HepG2 (cell line): ENCODE measurements at regions not wholly inside any gene's neighbourhood (a gene's known extent, or its start where the extent isn't known, plus 50 kb on each side); places are given as distances from the start of the nearest gene placed in this dataset.

Experiments used
- ATAC-seq: fragments of 200-7000 bp; cut with Tn5 transposase; 3 replicates; pipeline ENCODE4 v1.9.1; 2020; ENCODE audit warnings: mild to moderate bottlenecking, moderate library complexity
- BruUV-seq: library from RNA; stranded (reverse); fragments of 400-500 nt; replicated peaks from 2 replicates; lab custom pipeline; 2021; lab: Mats Ljungman, UMichigan
- CTCF ChIA-PET: fragments of 300-600 bp; formaldehyde crosslinking; extraction: SDS; loops from one replicate; lab custom pipeline; 2021; ENCODE audit warnings: low total read pairs, inconsistent platforms, low intra/inter-chr PET ratio; lab: Yijun Ruan, JAX
- POLR2A ChIA-PET: fragments of 350-600 bp; sonication (Branson Sonifier 250); formaldehyde crosslinking; loops from one replicate; lab custom pipeline; 2020; ENCODE audit warnings: antibody characterized with exemption, inconsistent platforms; lab: Yijun Ruan, JAX
- DNase-seq: peaks from one replicate; pipeline ENCODE4 v3.0.0-alpha.2; 2015; ENCODE audit warnings: low spot score
- FAIRE-seq: peaks from 3 replicates; lab custom pipeline; 2011; peaks lifted over from hg19 to GRCh38; lab: Jason Lieb, UNC
- H2AFZ ChIP-seq: one replicate; pipeline ENCODE4 v1.6.1; 2011; ENCODE audit warnings: low read length, inconsistent platforms
- H3K27ac ChIP-seq: fragments of 300-600 bp; 3 replicates; pipeline ENCODE4 v1.8.0; 2011; ENCODE audit warnings: mixed run types, mild to moderate bottlenecking, mixed read lengths, low read length, inconsistent platforms; ENCODE audit not compliant: insufficient read depth; ENCODE audit errors: extremely low read length
- H3K27me3 ChIP-seq, 2 experiments: fragments of 200-600 bp in 1 of 2; 2 replicates in 1 of 2; 3 replicates in 1 of 2; pipeline versions ENCODE4 v1.6.0 to v1.8.0; 2011; ENCODE audit warnings: low read length in 2 of 2, mild to moderate bottlenecking in 2 of 2, moderate library complexity in 2 of 2, inconsistent platforms in 1 of 2; ENCODE audit not compliant: insufficient read depth in 2 of 2, control insufficient read depth in 1 of 2
- H3K36me3 ChIP-seq, 2 experiments: fragments of 200-600 bp in 1 of 2; replicated peaks in 1 of 2; 2 replicates in 1 of 2; 3 replicates in 1 of 2; pipeline versions ENCODE4 v1.5.1 to v1.8.0; 2011; ENCODE audit warnings: low read length in 2 of 2, inconsistent platforms in 1 of 2; ENCODE audit not compliant: insufficient read depth in 2 of 2, control insufficient read depth in 1 of 2
- H3K4me1 ChIP-seq: 2 replicates; pipeline ENCODE4 v1.5.1; 2012; ENCODE audit warnings: low read length, inconsistent platforms; ENCODE audit not compliant: insufficient read depth
- H3K4me2 ChIP-seq: 2 replicates; pipeline ENCODE4 v1.6.0; 2011; ENCODE audit warnings: low read depth, low read length, inconsistent platforms
- H3K4me3 ChIP-seq, 3 experiments: fragments of 200-600 bp in 1 of 3; sonication (generic), shearing (Covaris generic) in 1 of 3; replicated peaks in 1 of 3; 2 replicates each; pipeline ENCODE4 v1.5.1; 2011 to 2016; ENCODE audit warnings: low read length in 3 of 3, inconsistent platforms in 2 of 3, low read depth in 2 of 3, mild to moderate bottlenecking in 2 of 3, control low read depth in 1 of 3, mixed read lengths in 1 of 3; ENCODE audit not compliant: insufficient read depth in 1 of 3
- H3K79me2 ChIP-seq: one replicate; pipeline ENCODE4 v1.6.1; 2011; ENCODE audit warnings: low read length, inconsistent platforms; ENCODE audit not compliant: insufficient read depth
- H3K9ac ChIP-seq: 2 replicates; pipeline ENCODE4 v1.6.0; 2011; ENCODE audit warnings: mild to moderate bottlenecking, low read depth, low read length, inconsistent platforms; ENCODE audit not compliant: insufficient read depth
- H3K9me3 ChIP-seq: 2 replicates; pipeline ENCODE4 v1.5.1; 2012; ENCODE audit warnings: mild to moderate bottlenecking, low read length
- H4K20me1 ChIP-seq: 2 replicates; pipeline ENCODE4 v1.6.0; 2011; ENCODE audit warnings: inconsistent platforms, mild to moderate bottlenecking, low read length, moderate library complexity; ENCODE audit not compliant: insufficient read depth
- FOXK1 ChIP-seq: sonication (generic); formaldehyde crosslinking; IDR thresholded peaks from 2 replicates; pipeline ENCODE4 v1.4.0; 2020; ENCODE audit warnings: low read depth, missing genetic modification reagents, borderline replicate concordance
- RBAK ChIP-seq: sonication (generic); formaldehyde crosslinking; IDR thresholded peaks from 2 replicates; pipeline ENCODE4 v1.5.1; 2020; ENCODE audit warnings: mild to moderate bottlenecking, missing genetic modification reagents
- TCF7 ChIP-seq: sonication (generic); IDR thresholded peaks from 2 replicates; pipeline ENCODE4 v1.6.1; 2016; ENCODE audit warnings: antibody characterized with exemption, low read depth
- U2AF2 ChIP-seq: fragments of 200-400 bp; formaldehyde crosslinking; IDR thresholded peaks from 2 replicates; pipeline ENCODE4 v1.6.1; 2017; ENCODE audit warnings: low read depth, mild to moderate bottlenecking, low read length
- ZBTB39 ChIP-seq: sonication (generic); formaldehyde crosslinking; IDR thresholded peaks from 2 replicates; pipeline ENCODE4 v1.5.0; 2020; ENCODE audit warnings: missing genetic modification reagents
- ZNF30 ChIP-seq: sonication (generic); formaldehyde crosslinking; IDR thresholded peaks from 2 replicates; pipeline ENCODE4 v1.5.0; 2020; ENCODE audit warnings: mild to moderate bottlenecking, missing genetic modification reagents
- ZNF367 ChIP-seq: sonication (generic); formaldehyde crosslinking; IDR thresholded peaks from 2 replicates; pipeline ENCODE4 v1.4.0; 2020; ENCODE audit warnings: missing genetic modification reagents, borderline replicate concordance
- WGBS: methylation state at CpG from one replicate; pipeline ENCODE4 v1.1.6; 2017; ENCODE audit warnings: low lambda C conversion rate; 5-methylcytosine and 5-hydroxymethylcytosine counted together
- in situ Hi-C: cut with HindIII; loops from 2 replicates; pipeline ENCODE4 v1.10.0; 2017; ENCODE audit warnings: low pct_unique_long_range_greater_than_20kb; ENCODE audit not compliant: extremely low pct_ligation_motif_present
- intact Hi-C: fragments of 100-400 bp; cut with micrococcal nuclease; formaldehyde crosslinking; loops from one replicate; pipeline ENCODE4 v1.10.0; 2022; ENCODE audit not compliant: unreplicated experiment
- TF ChIP-seq, protein P1 (sequence below): sonication (generic); formaldehyde crosslinking; conservative IDR thresholded peaks from 2 replicates; pipeline ENCODE4 v1.4.0; 2020; ENCODE audit warnings: missing genetic modification reagents
- TF ChIP-seq, protein P2 (sequence below): sonication (generic); formaldehyde crosslinking; IDR thresholded peaks from 2 replicates; pipeline ENCODE4 v1.8.1; 2023; ENCODE audit warnings: mild to moderate bottlenecking, moderate library complexity, missing genetic modification reagents

- H3K9ac ChIP-seq, result no peak overlapping the region
- no peak overlapping the region for H3K4me2 ChIP-seq
- intact Hi-C loops (no loop called here), in situ Hi-C loops (no loop called here)
- TF ChIP-seq ZBTB39 (CRISPR knock-in tag) (no peak), U2AF2 (no peak), ZNF367 (CRISPR knock-in tag) (no peak), RBAK (CRISPR knock-in tag) (no peak), ZNF30 (no peak), FOXK1 (CRISPR knock-in tag) (no peak), TCF7 (no peak)
- TF ChIP-seq, protein P1, sequence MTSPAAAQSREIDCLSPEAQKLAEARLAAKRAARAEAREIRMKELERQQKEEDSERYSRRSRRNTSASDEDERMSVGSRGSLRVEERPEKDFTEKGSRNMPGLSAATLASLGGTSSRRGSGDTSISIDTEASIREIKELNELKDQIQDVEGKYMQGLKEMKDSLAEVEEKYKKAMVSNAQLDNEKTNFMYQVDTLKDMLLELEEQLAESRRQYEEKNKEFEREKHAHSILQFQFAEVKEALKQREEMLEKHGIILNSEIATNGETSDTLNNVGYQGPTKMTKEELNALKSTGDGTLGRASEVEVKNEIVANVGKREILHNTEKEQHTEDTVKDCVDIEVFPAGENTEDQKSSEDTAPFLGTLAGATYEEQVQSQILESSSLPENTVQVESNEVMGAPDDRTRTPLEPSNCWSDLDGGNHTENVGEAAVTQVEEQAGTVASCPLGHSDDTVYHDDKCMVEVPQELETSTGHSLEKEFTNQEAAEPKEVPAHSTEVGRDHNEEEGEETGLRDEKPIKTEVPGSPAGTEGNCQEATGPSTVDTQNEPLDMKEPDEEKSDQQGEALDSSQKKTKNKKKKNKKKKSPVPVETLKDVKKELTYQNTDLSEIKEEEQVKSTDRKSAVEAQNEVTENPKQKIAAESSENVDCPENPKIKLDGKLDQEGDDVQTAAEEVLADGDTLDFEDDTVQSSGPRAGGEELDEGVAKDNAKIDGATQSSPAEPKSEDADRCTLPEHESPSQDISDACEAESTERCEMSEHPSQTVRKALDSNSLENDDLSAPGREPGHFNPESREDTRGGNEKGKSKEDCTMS, result no peak
- TF ChIP-seq, protein P2, sequence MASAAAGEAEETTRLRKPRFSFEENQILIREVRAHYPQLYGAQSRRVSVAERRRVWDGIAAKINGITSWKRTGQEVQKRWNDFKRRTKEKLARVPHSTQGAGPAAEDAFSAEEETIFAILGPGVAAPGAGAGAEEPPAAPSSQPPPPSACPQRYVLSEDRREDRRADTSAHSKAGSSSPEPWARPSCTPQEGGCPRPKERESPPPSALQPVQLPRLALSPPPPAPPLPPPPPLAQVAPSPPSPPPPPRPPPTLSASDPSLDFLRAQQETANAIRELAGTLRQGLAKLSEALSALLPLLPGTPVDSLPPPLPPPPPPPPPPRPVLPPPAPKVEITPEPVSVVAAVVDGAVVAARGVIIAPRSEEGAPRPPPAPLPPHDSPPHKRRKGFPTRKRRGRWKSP, result no peak
- ATAC-seq (no peak), DNase-seq (no peak), FAIRE-seq (no peak)
- ChIA-PET POLR2A (no interaction called here), CTCF (no interaction called here)
- H3K27ac ChIP-seq, result no peak overlapping the region
- no peaks in the 10 kb centered on the region for H3K36me3 ChIP-seq
- H3K9me3 ChIP-seq, result no peaks in the 10 kb centered on the region
- peaks cover 11% of the 10 kb centered on the region for H3K4me1 ChIP-seq
- 0 out of 5 replicates have a peak, but pooled peaks cover 0 to 2% of the 10 kb centered on the region in 2 experiments for H3K27me3 ChIP-seq
- H4K20me1 ChIP-seq, result no peaks in the 10 kb centered on the region
- BruUV-seq, result no TSS peak
- no peaks in the 10 kb centered on the region for H3K79me2 ChIP-seq
- H2AFZ ChIP-seq, result no peak overlapping the region
- whole genome bisulfite sequencing, result 15% methylated on average over 3 of the region's 3 CpGs
- no peak overlapping the region for H3K4me3 ChIP-seq
Observed at GRCh38 chr11:122491509-122491908, 164.0 kb upstream of the UBASH3B start.
